Keratinocyte (primary cell): ENCODE measurements at regions not wholly inside any gene's neighbourhood (a gene's known extent, or its start where the extent isn't known, plus 50 kb on each side); places are given as distances from the start of the nearest gene placed in this dataset.

Source experiments
- DNase-seq: peaks from one replicate; pipeline ENCODE4 v3.0.0-alpha.2; 2011; ENCODE audit warnings: low read depth, missing footprints, low spot score
- FAIRE-seq: peaks from 2 replicates; lab custom pipeline; 2011; peaks lifted over from hg19 to GRCh38; lab: Jason Lieb, UNC
- H2AFZ ChIP-seq: 2 replicates; pipeline ENCODE4 v1.6.0; 2012; ENCODE audit warnings: low read length, control low read depth, inconsistent platforms; ENCODE audit not compliant: control insufficient read depth
- H3K27ac ChIP-seq: 2 replicates; pipeline ENCODE4 v1.5.1; 2011; ENCODE audit warnings: low read length; ENCODE audit not compliant: control insufficient read depth, insufficient read depth
- H3K27me3 ChIP-seq: 3 replicates; pipeline ENCODE4 v1.6.0; 2011; ENCODE audit warnings: low read length; ENCODE audit not compliant: control insufficient read depth, insufficient read depth; ENCODE audit errors: extremely low read depth
- H3K36me3 ChIP-seq, 2 experiments: 2 replicates in 1 of 2; 3 replicates in 1 of 2; pipeline ENCODE4 v1.5.1; 2011; ENCODE audit warnings: low read length in 2 of 2, mild to moderate bottlenecking in 1 of 2; ENCODE audit not compliant: control insufficient read depth in 2 of 2, insufficient read depth in 2 of 2; ENCODE audit errors: extremely low read depth in 1 of 2
- H3K4me1 ChIP-seq: 3 replicates; pipeline ENCODE4 v1.5.1; 2011; ENCODE audit warnings: low read length; ENCODE audit not compliant: control insufficient read depth, insufficient read depth; ENCODE audit errors: extremely low read depth
- H3K4me2 ChIP-seq: 3 replicates; pipeline ENCODE4 v1.6.0; 2011; ENCODE audit warnings: low read depth, low read length; ENCODE audit not compliant: control insufficient read depth, insufficient read depth; ENCODE audit errors: extremely low read depth
- H3K4me3 ChIP-seq, 3 experiments: fragments of 200-600 bp in 1 of 3; sonication (generic) in 1 of 3; 2 replicates in 2 of 3; 3 replicates in 1 of 3; pipeline ENCODE4 v1.5.1; 2011 to 2016; ENCODE audit warnings: low read length in 3 of 3, mild to moderate bottlenecking in 3 of 3, control low read depth in 2 of 3, inconsistent platforms in 1 of 3, low read depth in 1 of 3, mixed read lengths in 1 of 3, mixed run types in 1 of 3, moderate library complexity in 1 of 3; ENCODE audit not compliant: control insufficient read depth in 2 of 3, insufficient read depth in 2 of 3; ENCODE audit errors: extremely low read depth in 1 of 3
- H3K79me2 ChIP-seq: 2 replicates; pipeline ENCODE4 v1.6.0; 2012; ENCODE audit warnings: low read length; ENCODE audit not compliant: control insufficient read depth, insufficient read depth
- H3K9ac ChIP-seq: 3 replicates; pipeline ENCODE4 v1.6.0; 2011; ENCODE audit warnings: low read length; ENCODE audit not compliant: control insufficient read depth, insufficient read depth; ENCODE audit errors: extremely low read depth
- H3K9me1 ChIP-seq: 3 replicates; pipeline ENCODE4 v1.6.0; 2011; ENCODE audit warnings: low read length; ENCODE audit not compliant: control insufficient read depth, insufficient read depth; ENCODE audit errors: extremely low read depth
- H3K9me3 ChIP-seq: 2 replicates; pipeline ENCODE4 v1.5.1; 2012; ENCODE audit warnings: low read depth, low read length; ENCODE audit not compliant: control insufficient read depth
- H4K20me1 ChIP-seq: 3 replicates; pipeline ENCODE4 v1.6.0; 2011; ENCODE audit warnings: low read length; ENCODE audit not compliant: control insufficient read depth, insufficient read depth; ENCODE audit errors: extremely low read depth
- CTCF ChIP-seq, 3 experiments: IDR thresholded peaks in 1 of 3; conservative IDR thresholded peaks in 1 of 3; optimal IDR thresholded peaks in 1 of 3; 2 replicates in 2 of 3; 3 replicates in 1 of 3; pipeline versions ENCODE3 to v1.5.1; 2011; ENCODE audit warnings: low read length in 3 of 3, mild to moderate bottlenecking in 3 of 3, moderate library complexity in 2 of 3, control low read depth in 1 of 3, inconsistent platforms in 1 of 3; ENCODE audit not compliant: insufficient read depth in 2 of 3; ENCODE audit errors: extremely low read depth in 1 of 3
- EZH2 ChIP-seq: IDR thresholded peaks from one replicate; pipeline ENCODE4 v1.6.1; 2012; ENCODE audit warnings: inconsistent platforms, mild to moderate bottlenecking, low read length, moderate library complexity
- dilution Hi-C: fragments of 300-500 bp; cut with MboI; formaldehyde crosslinking; loops from one replicate; pipeline ENCODE4 v1.7.0; 2020; ENCODE audit warnings: low sequenced_read_pairs; ENCODE audit not compliant: extremely low pct_ligation_motif_present

DNA sequence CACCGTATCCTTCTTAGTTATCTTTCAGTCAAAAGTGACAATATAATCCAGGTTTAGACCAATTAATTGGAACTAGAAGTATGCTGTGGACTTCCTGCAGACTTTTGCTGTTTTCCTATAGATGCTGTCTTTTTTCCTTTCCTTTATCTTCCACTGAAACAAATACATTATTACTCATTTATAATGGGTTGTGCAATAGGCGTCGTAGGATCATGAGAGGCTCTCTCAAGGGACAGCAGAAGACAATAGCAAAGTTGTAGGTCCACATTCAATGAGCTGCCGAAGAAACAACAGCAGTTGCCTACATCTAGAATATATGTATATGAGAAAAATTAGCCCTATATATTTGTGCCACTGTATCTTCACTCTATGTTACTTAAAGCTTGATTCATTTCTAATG lies 371.6 kb downstream of the AMY1C start:
- Histone ChIP-seq H3K4me1 (no peaks in the 10 kb centered on the region), H3K36me3 (no peaks in the 10 kb centered on the region), H3K9ac (no peak overlapping the region), H2AFZ (no peak overlapping the region), H3K27me3 (no peaks in the 10 kb centered on the region), H3K9me3 (no peaks in the 10 kb centered on the region), H3K9me1 (no peaks in the 10 kb centered on the region), H3K27ac (no peak overlapping the region), H4K20me1 (no peaks in the 10 kb centered on the region), H3K79me2 (no peaks in the 10 kb centered on the region), H3K4me2 (no peak overlapping the region), H3K4me3 (no peak overlapping the region)
- dilution Hi-C loops: no loop called here
- DNase-seq (no peak), FAIRE-seq (no peak)
- TF ChIP-seq CTCF (optimal IDR thresholded peaks at IDR 0.05 in 1 of 3, IDR thresholded peaks at IDR 0.05 in 1 of 3, conservative IDR thresholded peaks at IDR 0.05 in 1 of 3; ENCODE audit: extremely low read depth in 1 of 3, insufficient read depth in 2 of 3, low read length in 3 of 3) (no peak), EZH2 (no peak)

DNA sequence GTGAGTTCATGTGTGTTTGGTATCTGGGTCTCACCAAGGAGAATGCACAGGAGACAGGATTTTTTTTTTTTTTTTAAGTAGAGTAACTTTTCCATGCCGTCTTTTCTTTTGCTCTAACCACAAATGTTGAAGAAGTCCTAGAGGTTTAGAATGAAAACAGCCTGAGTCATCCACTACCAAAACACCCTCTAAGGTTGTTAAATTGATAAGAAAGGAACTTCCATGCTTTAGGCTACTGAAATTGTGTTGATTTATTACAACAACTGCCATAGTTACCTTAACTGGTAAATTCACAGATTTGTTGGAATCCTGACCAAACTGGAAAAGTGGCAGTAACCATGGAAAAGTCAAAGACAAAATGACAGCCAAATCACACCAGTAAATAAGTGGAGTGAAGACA lies 375.6 kb downstream of the AMY1C start:
- TF ChIP-seq CTCF (optimal IDR thresholded peaks at IDR 0.05 in 1 of 3, IDR thresholded peaks at IDR 0.05 in 1 of 3, conservative IDR thresholded peaks at IDR 0.05 in 1 of 3; ENCODE audit: extremely low read depth in 1 of 3, insufficient read depth in 2 of 3, low read length in 3 of 3): no peak
- no peak for TF ChIP-seq EZH2

More for the DNA sequence above, 375.6 kb downstream of the AMY1C start:
- Histone ChIP-seq H2AFZ (no peak overlapping the region), H4K20me1 (no peaks in the 10 kb centered on the region), H3K4me1 (no peaks in the 10 kb centered on the region), H3K4me2 (no peak overlapping the region), H3K9me3 (no peaks in the 10 kb centered on the region), H3K27ac (no peak overlapping the region), H3K4me3 (no peak overlapping the region), H3K9me1 (no peaks in the 10 kb centered on the region), H3K79me2 (no peaks in the 10 kb centered on the region), H3K36me3 (no peaks in the 10 kb centered on the region), H3K9ac (no peak overlapping the region), H3K27me3 (no peaks in the 10 kb centered on the region)
- FAIRE-seq: no peak
- dilution Hi-C loops: no loop called here
- DNase-seq: no peak
